ENCODE measurements at regions not wholly inside any gene's neighbourhood (a gene's known extent, or its start where the extent isn't known, plus 50 kb on each side); places are given as distances from the start of the nearest gene placed in this dataset.

GRCh38 chr1:34338871-34339270 is 162.2 kb downstream of the C1orf94 start:
- H3K27ac ChIP-seq (ENCODE audit: insufficient read depth, low read depth, low read length) = no peak overlapping the region
- H3K9ac ChIP-seq (replicated peaks; ENCODE audit: extremely low read depth, insufficient read depth, low read length) = no peak overlapping the region
- no peaks in the 10 kb centered on the region for H3K9me1 ChIP-seq (replicated peaks; ENCODE audit: control insufficient read depth, extremely low read depth, insufficient read depth, low read length)
- no peaks in the 10 kb centered on the region for H3K4me1 ChIP-seq (ENCODE audit: control insufficient read depth, extremely low read depth, insufficient read depth, low read length)
- no peak for DNase-seq (ENCODE audit: low read depth, low spot score)
- H3K4me3 ChIP-seq (replicated peaks in 1 of 3; ENCODE audit: insufficient read depth in 1 of 3, low read depth in 1 of 3, low read length in 3 of 3) = no peak overlapping the region
- TF ChIP-seq MAX (IDR thresholded peaks at IDR 0.05; ENCODE audit: insufficient read depth, insufficient read length) (no peak), FOS (IDR thresholded peaks at IDR 0.05; ENCODE audit: borderline replicate concordance, insufficient read depth, low read length) (no peak), JUN (IDR thresholded peaks at IDR 0.05; ENCODE audit: borderline replicate concordance, insufficient read depth, insufficient read length, low read depth) (no peak), POLR2AphosphoS5 (IDR thresholded peaks at IDR 0.05; ENCODE audit: insufficient read depth, low read depth, low read length) (no peak), EZH2 (IDR thresholded peaks at IDR 0.05; ENCODE audit: borderline replicate concordance, low read depth, low read length, severe bottlenecking) (no peak), POLR2A (IDR thresholded peaks at IDR 0.05; ENCODE audit: low read depth, low read length) (no peak), GATA2 (IDR thresholded peaks at IDR 0.05; ENCODE audit: insufficient read depth, insufficient read length, low read depth, low read length) (no peak), MYC (IDR thresholded peaks at IDR 0.05; ENCODE audit: low read depth, low read length) (no peak), CTCF (IDR thresholded peaks at IDR 0.05; ENCODE audit: extremely low read depth in 1 of 2, insufficient read depth in 1 of 2, low read depth in 1 of 2, low read length in 2 of 2) (no peak)
- H3K9me3 ChIP-seq (replicated peaks; ENCODE audit: control insufficient read depth, insufficient read depth, low read length) = peaks cover 2% of the 10 kb centered on the region
- FAIRE-seq = no peak
- no TSS peak for BruUV-seq (replicated peaks)
- CTCF ChIA-PET = no interaction called here
- H3K4me2 ChIP-seq (ENCODE audit: insufficient read depth, low read length) = no peak overlapping the region
- H3K27me3 ChIP-seq (ENCODE audit: control insufficient read depth in 2 of 2, insufficient read depth in 2 of 2, low read length in 2 of 2) = no peaks in the 10 kb centered on the region
- no peaks in the 10 kb centered on the region for H4K20me1 ChIP-seq (replicated peaks; ENCODE audit: control insufficient read depth, extremely low read depth, insufficient read depth, low read length)
- intact Hi-C loops (cut with micrococcal nuclease) = no loop called here
- POLR2A ChIA-PET = no interaction called here
- no peaks in the 10 kb centered on the region for H3K79me2 ChIP-seq (ENCODE audit: control insufficient read depth, insufficient read depth, low read length)
- H3K36me3 ChIP-seq (ENCODE audit: control insufficient read depth in 2 of 2, extremely low read depth in 1 of 2, insufficient read depth in 2 of 2, low read length in 2 of 2) = no peaks in the 10 kb centered on the region
- dilution Hi-C loops (cut with MboI; ENCODE audit: extremely low pct_ligation_motif_present, low sequenced_read_pairs) = no loop called here
- no peak overlapping the region for H2AFZ ChIP-seq (ENCODE audit: low read depth, low read length)

All from endothelial cell of umbilical vein (primary cell).